ENCODE measurements at regions not wholly inside any gene's neighbourhood (a gene's known extent, or its start where the extent isn't known, plus 50 kb on each side); places are given as distances from the start of the nearest gene placed in this dataset.
"Not testable (repeated sequence)": the region's sequence is repeated elsewhere in the genome, so short reads cannot be mapped to it uniquely, and the experiment has no call there.

GRCh38 chr1:224042557-224043118, 71.3 kb upstream of the FBXO28 start:
- peaks cover 5% of the 10 kb centered on the region for H3K4me1 Mint-ChIP-seq (ENCODE audit: low read depth)
- H3K4me3 Mint-ChIP-seq, result no peak overlapping the region
- no peak overlapping the region for H3K27ac Mint-ChIP-seq
- H3K36me3 Mint-ChIP-seq (ENCODE audit: low read depth), result no peaks in the 10 kb centered on the region
- no peak for DNase-seq (ENCODE audit: low spot score)
- intact Hi-C loops (cut with micrococcal nuclease), result no loop called here
- no peaks in the 10 kb centered on the region for H3K9me3 Mint-ChIP-seq
- H3K27me3 Mint-ChIP-seq (ENCODE audit: insufficient read depth), result peaks cover 2% of the 10 kb centered on the region

- no peaks in the 10 kb centered on the region for H3K36me3 Mint-ChIP-seq (ENCODE audit: low read depth)
- H3K9me3 Mint-ChIP-seq, result no peaks in the 10 kb centered on the region
- H3K4me1 Mint-ChIP-seq (ENCODE audit: low read depth), result peaks cover 5% of the 10 kb centered on the region
- intact Hi-C loops (cut with micrococcal nuclease), result no loop called here
- no peak overlapping the region for H3K4me3 Mint-ChIP-seq
- H3K27me3 Mint-ChIP-seq (ENCODE audit: insufficient read depth), result peaks cover 3% of the 10 kb centered on the region
- DNase-seq (ENCODE audit: low spot score), result no peak
- no peak overlapping the region for H3K27ac Mint-ChIP-seq
Observed at GRCh38 chr1:224041032-224041431, 72.9 kb upstream of the FBXO28 start.

GRCh38 chr1:224040423-224040822, 73.5 kb upstream of the FBXO28 start:
- DNase-seq (ENCODE audit: low spot score); H3K27me3 Mint-ChIP-seq (ENCODE audit: insufficient read depth); H3K9me3 Mint-ChIP-seq; H3K36me3 Mint-ChIP-seq (ENCODE audit: low read depth); H3K27ac Mint-ChIP-seq; H3K4me1 Mint-ChIP-seq (ENCODE audit: low read depth); intact Hi-C loops (cut with micrococcal nuclease); H3K4me3 Mint-ChIP-seq: not testable (repeated sequence)

GRCh38 chr1:224040006-224040405, 73.9 kb upstream of the FBXO28 start:
- H3K36me3 Mint-ChIP-seq (ENCODE audit: low read depth); H3K9me3 Mint-ChIP-seq; H3K4me3 Mint-ChIP-seq; DNase-seq (ENCODE audit: low spot score); H3K4me1 Mint-ChIP-seq (ENCODE audit: low read depth); H3K27ac Mint-ChIP-seq; H3K27me3 Mint-ChIP-seq (ENCODE audit: insufficient read depth); intact Hi-C loops (cut with micrococcal nuclease): not testable (repeated sequence)

GRCh38 chr1:224038832-224039231, 75.1 kb upstream of the FBXO28 start:
- H3K27ac Mint-ChIP-seq; intact Hi-C loops (cut with micrococcal nuclease); H3K4me3 Mint-ChIP-seq; H3K4me1 Mint-ChIP-seq (ENCODE audit: low read depth); H3K9me3 Mint-ChIP-seq; H3K36me3 Mint-ChIP-seq (ENCODE audit: low read depth); H3K27me3 Mint-ChIP-seq (ENCODE audit: insufficient read depth); DNase-seq (ENCODE audit: low spot score): not testable (repeated sequence)

- H3K27me3 Mint-ChIP-seq (ENCODE audit: insufficient read depth); DNase-seq (ENCODE audit: low spot score); H3K27ac Mint-ChIP-seq; intact Hi-C loops (cut with micrococcal nuclease); H3K36me3 Mint-ChIP-seq (ENCODE audit: low read depth); H3K4me1 Mint-ChIP-seq (ENCODE audit: low read depth); H3K9me3 Mint-ChIP-seq; H3K4me3 Mint-ChIP-seq: not testable (repeated sequence)
Observed at GRCh38 chr1:224037362-224037761, 76.5 kb upstream of the FBXO28 start.

GRCh38 chr1:224032608-224033276, 81.2 kb upstream of the FBXO28 start:
- H3K9me3 Mint-ChIP-seq; intact Hi-C loops (cut with micrococcal nuclease); H3K4me3 Mint-ChIP-seq; H3K36me3 Mint-ChIP-seq (ENCODE audit: low read depth); DNase-seq (ENCODE audit: low spot score); H3K4me1 Mint-ChIP-seq (ENCODE audit: low read depth); H3K27ac Mint-ChIP-seq; H3K27me3 Mint-ChIP-seq (ENCODE audit: insufficient read depth): not testable (repeated sequence)

GRCh38 chr1:224031986-224032385, 81.9 kb upstream of the FBXO28 start:
- DNase-seq (ENCODE audit: low spot score); H3K27me3 Mint-ChIP-seq (ENCODE audit: insufficient read depth); H3K9me3 Mint-ChIP-seq; H3K4me3 Mint-ChIP-seq; H3K27ac Mint-ChIP-seq; H3K36me3 Mint-ChIP-seq (ENCODE audit: low read depth); intact Hi-C loops (cut with micrococcal nuclease); H3K4me1 Mint-ChIP-seq (ENCODE audit: low read depth): not testable (repeated sequence)

- H3K27me3 Mint-ChIP-seq (ENCODE audit: insufficient read depth); DNase-seq (ENCODE audit: low spot score); H3K36me3 Mint-ChIP-seq (ENCODE audit: low read depth); H3K27ac Mint-ChIP-seq; H3K9me3 Mint-ChIP-seq; intact Hi-C loops (cut with micrococcal nuclease); H3K4me3 Mint-ChIP-seq; H3K4me1 Mint-ChIP-seq (ENCODE audit: low read depth): not testable (repeated sequence)
Observed at GRCh38 chr1:224030257-224030656, 83.7 kb upstream of the FBXO28 start.

GRCh38 chr1:224029286-224030025, 84.5 kb upstream of the FBXO28 start:
- H3K36me3 Mint-ChIP-seq (ENCODE audit: low read depth); DNase-seq (ENCODE audit: low spot score); H3K4me1 Mint-ChIP-seq (ENCODE audit: low read depth); intact Hi-C loops (cut with micrococcal nuclease); H3K27me3 Mint-ChIP-seq (ENCODE audit: insufficient read depth); H3K9me3 Mint-ChIP-seq; H3K27ac Mint-ChIP-seq; H3K4me3 Mint-ChIP-seq: not testable (repeated sequence)

- intact Hi-C loops (cut with micrococcal nuclease); H3K4me3 Mint-ChIP-seq; H3K27me3 Mint-ChIP-seq (ENCODE audit: insufficient read depth): not testable (repeated sequence)
Observed at GRCh38 chr1:224028802-224029201, 85.1 kb upstream of the FBXO28 start.

GRCh38 chr1:224023122-224023521, 90.8 kb upstream of the FBXO28 start:
- intact Hi-C loops (cut with micrococcal nuclease); H3K27me3 Mint-ChIP-seq (ENCODE audit: insufficient read depth); H3K4me3 Mint-ChIP-seq; DNase-seq (ENCODE audit: low spot score); H3K36me3 Mint-ChIP-seq (ENCODE audit: low read depth); H3K27ac Mint-ChIP-seq; H3K4me1 Mint-ChIP-seq (ENCODE audit: low read depth); H3K9me3 Mint-ChIP-seq: not testable (repeated sequence)

More at GRCh38 chr1:224028802-224029201, 85.1 kb upstream of the FBXO28 start:
- not testable (repeated sequence) for H3K36me3 Mint-ChIP-seq (ENCODE audit: low read depth); DNase-seq (ENCODE audit: low spot score); H3K4me1 Mint-ChIP-seq (ENCODE audit: low read depth); H3K9me3 Mint-ChIP-seq; H3K27ac Mint-ChIP-seq

- H3K4me1 Mint-ChIP-seq (ENCODE audit: low read depth); H3K4me3 Mint-ChIP-seq; H3K27me3 Mint-ChIP-seq (ENCODE audit: insufficient read depth); intact Hi-C loops (cut with micrococcal nuclease); DNase-seq (ENCODE audit: low spot score); H3K36me3 Mint-ChIP-seq (ENCODE audit: low read depth); H3K9me3 Mint-ChIP-seq; H3K27ac Mint-ChIP-seq: not testable (repeated sequence)
Observed at GRCh38 chr1:224022249-224022970, 91.5 kb upstream of the FBXO28 start.

Measured in activated T-helper 1 cell treated with anti-CD3 and anti-CD28 coated beads, Interleukin-12 subunit alpha, Interleukin-12 subunit beta, Interleukin-2, Interleukin-4 antibody, amounts not matched to agents 30 ng/mL and 10 ng/mL and 1 ng/mL, durations not matched to agents 14 hours and 24 hours and 36 hours (primary cell).